Osteoblast (primary cell): ENCODE measurements at regions not wholly inside any gene's neighbourhood (a gene's known extent, or its start where the extent isn't known, plus 50 kb on each side); places are given as distances from the start of the nearest gene placed in this dataset.

ENCODE experiments used
- DNase-seq: peaks from one replicate; pipeline ENCODE4 v3.0.0; 2011; ENCODE audit warnings: low spot score, mixed read lengths; ENCODE audit not compliant: insufficient read length; ENCODE audit errors: missing footprints
- H2AFZ ChIP-seq: 2 replicates; pipeline ENCODE4 v1.6.0; 2011; ENCODE audit warnings: mild to moderate bottlenecking, low read length
- H3K27ac ChIP-seq: 2 replicates; pipeline ENCODE4 v1.5.1; 2011; ENCODE audit warnings: mild to moderate bottlenecking, low read depth, low read length, moderate library complexity
- H3K27me3 ChIP-seq: 2 replicates; pipeline ENCODE4 v1.6.0; 2012; ENCODE audit warnings: mild to moderate bottlenecking, control low read depth, inconsistent platforms, low read length, moderate library complexity; ENCODE audit not compliant: insufficient read depth
- H3K36me3 ChIP-seq: 2 replicates; pipeline ENCODE4 v1.5.1; 2011; ENCODE audit warnings: mild to moderate bottlenecking, low read length, control low read depth, moderate library complexity; ENCODE audit not compliant: insufficient read depth
- H3K4me1 ChIP-seq: 2 replicates; pipeline ENCODE4 v1.5.1; 2011; ENCODE audit warnings: mild to moderate bottlenecking, low read length, control low read depth, moderate library complexity; ENCODE audit not compliant: insufficient read depth
- H3K4me2 ChIP-seq: 2 replicates; pipeline ENCODE4 v1.6.0; 2011; ENCODE audit warnings: mild to moderate bottlenecking, low read length; ENCODE audit not compliant: insufficient read depth
- H3K4me3 ChIP-seq: fragments of 200-600 bp; sonication (generic); 3 replicates; pipeline ENCODE4 v1.5.1; 2012; ENCODE audit warnings: mild to moderate bottlenecking, low read length, inconsistent platforms; ENCODE audit not compliant: insufficient read depth
- H3K79me2 ChIP-seq: 2 replicates; pipeline ENCODE4 v1.6.0; 2012; ENCODE audit warnings: mild to moderate bottlenecking, low read length, control low read depth, inconsistent platforms; ENCODE audit not compliant: insufficient read depth
- H3K9me3 ChIP-seq: 2 replicates; pipeline ENCODE4 v1.5.1; 2011; ENCODE audit warnings: low read depth, low read length, control low read depth
- H4K20me1 ChIP-seq: 2 replicates; pipeline ENCODE4 v1.6.0; 2012; ENCODE audit warnings: mild to moderate bottlenecking, low read length, control low read depth; ENCODE audit not compliant: insufficient read depth
- TF ChIP-seq, protein P1 (sequence below): IDR thresholded peaks from 2 replicates; pipeline ENCODE4 v1.5.1; 2011; ENCODE audit warnings: mild to moderate bottlenecking, low read depth, low read length, moderate library complexity; ENCODE audit errors: extremely low read depth

GRCh38 chr2:167851876-167852275 is 395.5 kb downstream of the STK39 start:
- no peaks in the 10 kb centered on the region for H3K36me3 ChIP-seq
- H3K4me1 ChIP-seq = no peaks in the 10 kb centered on the region
- no peak for DNase-seq
- H3K27ac ChIP-seq = no peak overlapping the region
- TF ChIP-seq, protein P1, sequence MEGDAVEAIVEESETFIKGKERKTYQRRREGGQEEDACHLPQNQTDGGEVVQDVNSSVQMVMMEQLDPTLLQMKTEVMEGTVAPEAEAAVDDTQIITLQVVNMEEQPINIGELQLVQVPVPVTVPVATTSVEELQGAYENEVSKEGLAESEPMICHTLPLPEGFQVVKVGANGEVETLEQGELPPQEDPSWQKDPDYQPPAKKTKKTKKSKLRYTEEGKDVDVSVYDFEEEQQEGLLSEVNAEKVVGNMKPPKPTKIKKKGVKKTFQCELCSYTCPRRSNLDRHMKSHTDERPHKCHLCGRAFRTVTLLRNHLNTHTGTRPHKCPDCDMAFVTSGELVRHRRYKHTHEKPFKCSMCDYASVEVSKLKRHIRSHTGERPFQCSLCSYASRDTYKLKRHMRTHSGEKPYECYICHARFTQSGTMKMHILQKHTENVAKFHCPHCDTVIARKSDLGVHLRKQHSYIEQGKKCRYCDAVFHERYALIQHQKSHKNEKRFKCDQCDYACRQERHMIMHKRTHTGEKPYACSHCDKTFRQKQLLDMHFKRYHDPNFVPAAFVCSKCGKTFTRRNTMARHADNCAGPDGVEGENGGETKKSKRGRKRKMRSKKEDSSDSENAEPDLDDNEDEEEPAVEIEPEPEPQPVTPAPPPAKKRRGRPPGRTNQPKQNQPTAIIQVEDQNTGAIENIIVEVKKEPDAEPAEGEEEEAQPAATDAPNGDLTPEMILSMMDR = no peak
- H4K20me1 ChIP-seq = no peaks in the 10 kb centered on the region
- no peaks in the 10 kb centered on the region for H3K9me3 ChIP-seq
- no peaks in the 10 kb centered on the region for H3K79me2 ChIP-seq
- H2AFZ ChIP-seq = no peak overlapping the region
- H3K4me2 ChIP-seq = no peak overlapping the region
- no peaks in the 10 kb centered on the region for H3K27me3 ChIP-seq
- no peak overlapping the region for H3K4me3 ChIP-seq

DNA sequence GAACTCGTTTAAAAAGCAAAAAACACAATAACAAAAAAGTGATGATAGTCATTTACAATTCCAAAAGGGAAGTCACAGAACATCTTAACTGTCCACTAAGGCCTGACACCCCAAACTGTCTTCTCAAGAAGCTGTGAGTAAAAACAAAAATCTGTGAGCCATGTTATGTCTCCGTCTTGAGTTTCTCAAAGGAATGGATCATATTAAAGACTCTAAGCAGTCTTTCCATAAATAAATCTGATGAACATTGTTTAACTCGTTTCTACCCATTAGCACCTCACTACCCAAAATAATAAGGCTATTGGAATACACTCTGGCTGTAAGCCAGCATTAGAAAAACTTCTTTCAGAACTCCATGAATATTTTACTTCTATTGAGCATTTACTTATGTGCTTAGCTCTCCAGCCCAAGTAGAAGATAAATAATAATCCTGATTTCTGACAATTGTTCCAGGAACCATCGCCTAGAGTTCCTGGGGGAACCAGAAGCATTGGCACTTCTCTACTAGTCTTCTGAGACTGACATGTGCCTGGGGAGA is 396.0 kb downstream of the STK39 start:
- TF ChIP-seq, protein P1 = no peak
- H3K79me2 ChIP-seq = no peaks in the 10 kb centered on the region
- DNase-seq = no peak
- H3K27ac ChIP-seq = no peak overlapping the region
- no peak overlapping the region for H3K4me2 ChIP-seq
- no peak overlapping the region for H2AFZ ChIP-seq
- H3K4me1 ChIP-seq = no peaks in the 10 kb centered on the region
- H3K4me3 ChIP-seq = no peak overlapping the region
- no peaks in the 10 kb centered on the region for H3K36me3 ChIP-seq
- no peaks in the 10 kb centered on the region for H4K20me1 ChIP-seq
- no peaks in the 10 kb centered on the region for H3K27me3 ChIP-seq
- H3K9me3 ChIP-seq = no peaks in the 10 kb centered on the region

GRCh38 chr2:167844714-167845530 is 402.5 kb downstream of the STK39 start:
- no peaks in the 10 kb centered on the region for H3K36me3 ChIP-seq
- H3K27ac ChIP-seq = no peak overlapping the region
- DNase-seq = no peak
- H3K79me2 ChIP-seq = no peaks in the 10 kb centered on the region
- no peak overlapping the region for H2AFZ ChIP-seq
- H3K4me3 ChIP-seq = no peak overlapping the region
- no peaks in the 10 kb centered on the region for H4K20me1 ChIP-seq
- H3K27me3 ChIP-seq = no peaks in the 10 kb centered on the region
- no peaks in the 10 kb centered on the region for H3K9me3 ChIP-seq
- no peak overlapping the region for H3K4me2 ChIP-seq
- no peaks in the 10 kb centered on the region for H3K4me1 ChIP-seq
- TF ChIP-seq, protein P1 = no peak

DNA sequence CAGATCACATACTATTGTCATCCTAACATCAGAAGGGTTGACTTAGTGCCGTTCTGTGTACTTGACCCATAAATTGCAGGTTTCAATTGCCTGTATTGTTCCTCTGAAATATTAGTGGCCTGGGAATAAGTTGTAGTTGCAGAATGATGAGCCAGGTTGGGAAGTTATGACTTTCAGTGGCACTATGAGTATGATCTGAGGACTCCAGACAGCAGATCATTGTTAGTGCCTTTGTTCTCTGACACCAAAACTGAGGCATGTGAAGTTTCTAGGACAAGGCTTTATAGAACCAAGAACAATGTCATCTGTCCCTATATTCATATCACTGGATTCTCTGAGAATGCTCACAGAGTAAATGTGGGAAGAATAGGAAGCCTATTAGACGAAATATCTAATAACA is 403.7 kb downstream of the STK39 start:
- no peaks in the 10 kb centered on the region for H3K4me1 ChIP-seq
- H3K36me3 ChIP-seq = no peaks in the 10 kb centered on the region
- no peak overlapping the region for H3K4me2 ChIP-seq
- H3K79me2 ChIP-seq = no peaks in the 10 kb centered on the region
- H2AFZ ChIP-seq = no peak overlapping the region
- no peak overlapping the region for H3K4me3 ChIP-seq
- H3K27ac ChIP-seq = no peak overlapping the region
- H4K20me1 ChIP-seq = no peaks in the 10 kb centered on the region
- no peaks in the 10 kb centered on the region for H3K27me3 ChIP-seq
- TF ChIP-seq, protein P1 = no peak
- H3K9me3 ChIP-seq = no peaks in the 10 kb centered on the region
- DNase-seq = no peak
